ENCODE measurements at regions not wholly inside any gene's neighbourhood (a gene's known extent, or its start where the extent isn't known, plus 50 kb on each side); places are given as distances from the start of the nearest gene placed in this dataset.

DNA sequence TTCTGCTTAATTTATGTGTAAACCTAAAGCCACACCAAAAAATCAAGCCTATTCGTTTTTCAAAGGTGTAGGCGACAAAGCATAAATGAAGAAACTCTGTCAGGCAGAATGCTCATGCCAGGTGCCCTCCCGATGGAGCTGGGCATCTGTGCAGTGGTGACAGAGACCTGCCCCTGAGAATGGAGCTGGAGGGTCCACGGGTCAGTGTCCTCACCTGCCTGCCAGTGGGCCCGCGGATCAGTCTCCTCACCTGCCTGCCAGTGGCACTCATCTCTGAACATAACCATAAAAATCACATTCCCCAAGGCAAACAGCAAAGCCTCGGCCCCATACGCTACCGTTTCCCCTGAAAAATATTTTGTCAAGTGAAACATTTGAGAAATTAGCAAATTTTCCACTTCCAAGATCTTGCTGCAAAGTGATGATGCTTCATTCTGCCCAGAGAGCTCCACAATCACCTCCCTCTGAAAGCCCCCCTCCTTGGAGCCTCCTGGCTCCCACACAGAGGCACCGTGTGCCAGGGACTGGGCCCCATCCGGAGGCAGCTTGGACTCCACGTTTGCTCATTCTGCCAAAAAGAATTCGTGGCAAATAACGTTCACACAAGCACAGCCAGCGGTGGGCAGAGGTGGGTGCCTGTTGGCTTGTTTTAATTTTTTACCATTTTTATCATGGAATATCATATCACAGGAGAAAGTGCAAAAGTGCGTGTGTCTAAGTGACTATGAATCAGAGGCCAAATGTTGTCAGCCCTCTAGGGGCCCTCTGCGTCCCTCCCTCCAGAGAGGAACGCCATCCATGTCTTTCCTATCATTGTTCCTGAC, 88.8 kb downstream of the YTHDF1 start:
- DNase-seq (ENCODE audit: low spot score) = no peak
- H3K36me3 ChIP-seq = no peaks in the 10 kb centered on the region
- TF ChIP-seq, protein P1, sequence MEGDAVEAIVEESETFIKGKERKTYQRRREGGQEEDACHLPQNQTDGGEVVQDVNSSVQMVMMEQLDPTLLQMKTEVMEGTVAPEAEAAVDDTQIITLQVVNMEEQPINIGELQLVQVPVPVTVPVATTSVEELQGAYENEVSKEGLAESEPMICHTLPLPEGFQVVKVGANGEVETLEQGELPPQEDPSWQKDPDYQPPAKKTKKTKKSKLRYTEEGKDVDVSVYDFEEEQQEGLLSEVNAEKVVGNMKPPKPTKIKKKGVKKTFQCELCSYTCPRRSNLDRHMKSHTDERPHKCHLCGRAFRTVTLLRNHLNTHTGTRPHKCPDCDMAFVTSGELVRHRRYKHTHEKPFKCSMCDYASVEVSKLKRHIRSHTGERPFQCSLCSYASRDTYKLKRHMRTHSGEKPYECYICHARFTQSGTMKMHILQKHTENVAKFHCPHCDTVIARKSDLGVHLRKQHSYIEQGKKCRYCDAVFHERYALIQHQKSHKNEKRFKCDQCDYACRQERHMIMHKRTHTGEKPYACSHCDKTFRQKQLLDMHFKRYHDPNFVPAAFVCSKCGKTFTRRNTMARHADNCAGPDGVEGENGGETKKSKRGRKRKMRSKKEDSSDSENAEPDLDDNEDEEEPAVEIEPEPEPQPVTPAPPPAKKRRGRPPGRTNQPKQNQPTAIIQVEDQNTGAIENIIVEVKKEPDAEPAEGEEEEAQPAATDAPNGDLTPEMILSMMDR (IDR thresholded peaks at IDR 0.05) = no peak
- H3K27ac ChIP-seq = no peak overlapping the region
- H3K27me3 ChIP-seq = no peaks in the 10 kb centered on the region
- no peak overlapping the region for H3K4me3 ChIP-seq
- no peaks in the 10 kb centered on the region for H3K4me1 ChIP-seq
- peaks cover 0 to 4% of the 10 kb centered on the region in 2 donors for H3K9me3 ChIP-seq

DNA sequence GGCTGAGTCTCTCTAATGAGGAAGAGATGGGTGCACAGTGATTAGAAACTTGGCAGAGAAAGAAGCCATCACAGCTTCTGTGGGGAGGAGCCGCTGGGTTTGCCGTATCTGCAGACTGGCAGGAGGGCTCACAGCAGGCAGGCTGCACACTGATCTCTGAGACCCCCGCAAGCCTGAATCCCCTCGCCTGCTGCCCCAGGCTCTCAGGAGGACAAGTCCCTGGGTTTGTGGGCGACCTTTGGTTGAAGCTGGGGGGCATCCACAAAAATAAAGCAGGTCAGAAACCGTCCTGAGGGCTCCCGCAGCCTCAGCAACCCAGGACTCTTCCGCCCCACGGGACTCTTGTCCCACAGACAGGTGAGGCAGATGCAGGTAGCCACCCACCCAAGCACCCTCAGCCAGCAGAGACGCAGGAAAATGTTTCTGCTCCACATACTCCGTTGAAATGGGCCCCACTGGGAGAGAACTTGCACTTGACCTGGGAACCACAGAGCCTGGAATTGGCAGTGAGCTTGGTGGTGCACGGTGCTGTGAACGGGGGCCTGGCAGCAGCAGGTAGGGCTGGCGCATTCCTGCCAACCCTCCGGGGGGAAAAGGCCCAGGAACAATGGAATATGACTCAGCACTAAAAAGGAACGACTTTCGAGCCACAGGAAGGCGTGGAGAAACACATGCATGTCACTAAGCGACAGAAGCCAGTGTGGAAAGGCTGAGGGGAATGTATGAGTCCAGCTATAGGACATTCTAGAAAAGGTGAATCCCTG, 89.9 kb downstream of the YTHDF1 start:
- H3K4me1 ChIP-seq = no peaks in the 10 kb centered on the region
- no peak overlapping the region for H3K4me3 ChIP-seq
- no peaks in the 10 kb centered on the region for H3K36me3 ChIP-seq
- no peak overlapping the region for H3K27ac ChIP-seq
- no peaks in the 10 kb centered on the region for H3K27me3 ChIP-seq
- DNase-seq (ENCODE audit: low spot score) = no peak
- peaks cover 0 to 4% of the 10 kb centered on the region in 2 donors for H3K9me3 ChIP-seq
- TF ChIP-seq, protein P1 (IDR thresholded peaks at IDR 0.05) = no peak

DNA sequence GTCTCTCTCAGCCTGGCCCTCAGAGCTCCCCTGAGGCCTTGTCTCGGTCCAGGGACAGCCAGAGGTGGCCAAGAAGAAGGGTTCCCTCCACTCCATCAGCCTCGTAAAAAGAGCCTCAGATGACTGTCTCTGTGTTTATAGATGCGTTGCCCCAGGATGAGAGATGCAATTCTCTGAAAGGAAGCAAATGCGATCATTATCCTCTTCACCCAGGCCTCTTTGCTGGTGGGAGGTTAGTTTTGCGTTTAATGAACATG, 90.4 kb downstream of the YTHDF1 start:
- no peaks in the 10 kb centered on the region for H3K36me3 ChIP-seq
- no peak overlapping the region for H3K4me3 ChIP-seq
- peaks cover 0 to 4% of the 10 kb centered on the region in 2 donors for H3K9me3 ChIP-seq
- DNase-seq (ENCODE audit: low spot score) = no peak
- H3K27me3 ChIP-seq = no peaks in the 10 kb centered on the region
- TF ChIP-seq, protein P1 (IDR thresholded peaks at IDR 0.05) = no peak
- H3K27ac ChIP-seq = no peak overlapping the region
- H3K4me1 ChIP-seq = no peaks in the 10 kb centered on the region

DNA sequence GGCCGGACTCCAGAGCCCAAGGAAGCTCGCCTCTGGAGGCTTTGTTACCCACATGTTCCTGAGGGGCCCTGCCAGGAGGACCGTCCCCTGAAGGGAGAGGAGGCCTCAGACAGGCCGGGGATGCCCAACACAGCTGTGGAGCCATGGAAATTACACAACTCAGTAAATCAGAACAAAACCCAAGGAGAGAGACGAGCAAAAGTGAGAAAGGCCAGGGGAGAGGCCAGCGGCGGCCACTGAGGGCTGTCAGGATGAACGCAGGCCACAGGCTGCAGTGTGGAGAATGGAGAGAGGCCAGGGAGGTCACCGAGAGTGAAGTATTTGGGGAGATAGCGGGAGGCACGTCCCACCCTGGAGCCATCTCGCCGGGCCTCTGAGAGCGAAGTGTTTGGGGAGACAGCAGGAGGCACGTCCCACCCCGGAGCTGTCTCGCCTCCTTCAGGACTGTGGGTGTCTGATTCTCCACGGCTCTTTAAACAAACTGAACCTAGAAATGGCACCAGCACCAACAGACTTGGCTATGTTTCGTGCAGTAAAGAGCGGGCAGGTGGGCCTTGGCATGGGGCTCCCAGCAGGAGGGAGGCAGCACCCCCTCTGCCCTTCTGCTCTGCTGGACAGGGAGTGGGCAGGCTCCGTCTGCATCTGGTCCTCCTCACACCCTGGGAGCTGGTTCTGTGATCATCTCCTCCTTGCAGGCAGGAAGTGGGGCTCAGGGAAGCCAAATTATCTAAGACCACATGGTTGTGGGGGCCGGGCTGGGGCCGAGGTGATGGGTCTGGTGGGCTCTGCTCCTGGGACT, 91.0 kb downstream of the YTHDF1 start:
- Histone ChIP-seq H3K36me3 (no peaks in the 10 kb centered on the region), H3K9me3 (peaks cover 0 to 4% of the 10 kb centered on the region in 2 donors), H3K27me3 (no peaks in the 10 kb centered on the region), H3K4me3 (no peak overlapping the region), H3K4me1 (no peaks in the 10 kb centered on the region), H3K27ac (no peak overlapping the region)
- TF ChIP-seq, protein P1 (IDR thresholded peaks at IDR 0.05) = no peak
- no peak for DNase-seq (ENCODE audit: low spot score)

DNA sequence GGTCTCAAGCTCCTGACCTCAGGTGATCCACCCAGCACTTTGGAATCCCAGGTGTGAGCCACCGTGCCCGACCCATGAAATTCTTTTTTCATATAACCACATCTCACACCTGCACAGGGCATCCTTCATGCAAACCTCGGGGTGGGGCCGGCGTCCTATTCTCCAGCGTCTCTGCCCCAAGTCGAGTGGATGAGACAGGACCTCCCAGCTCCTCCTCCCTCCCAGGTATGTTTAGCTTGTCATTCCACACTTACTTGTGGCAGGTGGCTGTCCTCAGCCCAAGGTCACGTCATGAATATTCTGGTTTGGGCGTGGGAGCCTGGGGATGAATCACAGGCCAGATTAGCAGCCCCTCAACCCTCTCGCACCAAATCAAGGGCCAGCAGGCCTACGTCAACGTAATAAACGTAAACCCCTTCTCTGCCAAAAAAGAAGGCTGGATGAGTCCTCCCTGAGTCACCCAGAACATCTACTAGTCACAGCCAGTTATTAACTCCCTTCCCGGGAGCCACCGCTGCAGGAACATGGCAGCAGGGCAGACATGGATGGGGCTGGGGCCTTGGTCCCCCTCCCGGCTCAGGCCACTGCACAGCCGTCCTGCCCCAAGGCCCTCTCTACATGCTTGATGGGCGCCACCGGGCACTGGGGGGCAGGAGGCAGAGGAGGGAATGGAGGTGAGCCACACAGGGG, 91.7 kb downstream of the YTHDF1 start:
- Histone ChIP-seq H3K27me3 (no peaks in the 10 kb centered on the region), H3K4me1 (no peaks in the 10 kb centered on the region), H3K27ac (no peak overlapping the region), H3K9me3 (peaks cover 0 to 4% of the 10 kb centered on the region in 2 donors), H3K36me3 (no peaks in the 10 kb centered on the region), H3K4me3 (no peak overlapping the region)
- no peak for DNase-seq (ENCODE audit: low spot score)
- TF ChIP-seq, protein P1 (IDR thresholded peaks at IDR 0.05) = no peak
